HG03135 (cell line): ENCODE measurements at regions not wholly inside any gene's neighbourhood (a gene's known extent, or its start where the extent isn't known, plus 50 kb on each side); places are given as distances from the start of the nearest gene placed in this dataset.

Source experiments
- ATAC-seq: cut with Tn5 transposase; IDR thresholded peaks from one replicate; pipeline ENCODE4 v1.9.1; 2021; ENCODE audit warnings: mild to moderate bottlenecking, moderate library complexity; ENCODE audit not compliant: unreplicated experiment

GRCh38 chr3:127356381-127356780 is 68.5 kb upstream of the PRR20G start:
- ATAC-seq: no peak

GRCh38 chr3:127354761-127355160 is 66.9 kb upstream of the PRR20G start:
- no peak for ATAC-seq

- ATAC-seq: no peak
These were observed 64.8 kb upstream of the PRR20G start for GRCh38 chr3:127352612-127353011.

DNA sequence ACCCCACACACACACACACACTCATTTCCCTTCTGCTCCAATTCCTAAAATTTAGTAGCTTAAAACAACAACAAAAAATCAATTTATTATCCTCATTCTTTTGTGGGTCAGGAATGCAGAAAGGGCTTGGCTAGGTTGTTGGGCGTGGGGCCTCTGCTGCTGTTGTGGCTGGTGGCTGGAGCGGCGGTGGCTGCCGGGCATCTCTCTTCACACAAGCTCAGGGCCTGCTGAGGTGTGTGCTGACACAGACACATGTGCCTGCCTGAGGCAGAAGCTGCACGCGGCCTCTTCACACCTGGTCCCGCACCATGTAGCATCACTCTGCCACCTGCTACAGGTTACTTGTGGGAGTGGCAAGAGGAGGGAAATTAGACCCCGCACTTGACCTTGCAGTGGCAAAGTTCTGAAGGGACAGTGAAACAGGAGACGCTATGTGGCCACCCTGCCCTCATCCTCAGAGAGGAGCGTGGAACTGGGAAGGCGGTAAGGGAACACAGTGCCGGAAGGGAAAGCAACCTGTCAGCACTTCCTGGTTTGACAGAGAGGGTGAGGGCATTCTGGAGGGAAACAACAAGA is 64.0 kb upstream of the PRR20G start:
- no peak for ATAC-seq

- ATAC-seq: no peak
These were observed 63.5 kb upstream of the PRR20G start for GRCh38 chr3:127351321-127351720.

GRCh38 chr3:127350172-127351050 is 62.6 kb upstream of the PRR20G start:
- ATAC-seq: no peak

DNA sequence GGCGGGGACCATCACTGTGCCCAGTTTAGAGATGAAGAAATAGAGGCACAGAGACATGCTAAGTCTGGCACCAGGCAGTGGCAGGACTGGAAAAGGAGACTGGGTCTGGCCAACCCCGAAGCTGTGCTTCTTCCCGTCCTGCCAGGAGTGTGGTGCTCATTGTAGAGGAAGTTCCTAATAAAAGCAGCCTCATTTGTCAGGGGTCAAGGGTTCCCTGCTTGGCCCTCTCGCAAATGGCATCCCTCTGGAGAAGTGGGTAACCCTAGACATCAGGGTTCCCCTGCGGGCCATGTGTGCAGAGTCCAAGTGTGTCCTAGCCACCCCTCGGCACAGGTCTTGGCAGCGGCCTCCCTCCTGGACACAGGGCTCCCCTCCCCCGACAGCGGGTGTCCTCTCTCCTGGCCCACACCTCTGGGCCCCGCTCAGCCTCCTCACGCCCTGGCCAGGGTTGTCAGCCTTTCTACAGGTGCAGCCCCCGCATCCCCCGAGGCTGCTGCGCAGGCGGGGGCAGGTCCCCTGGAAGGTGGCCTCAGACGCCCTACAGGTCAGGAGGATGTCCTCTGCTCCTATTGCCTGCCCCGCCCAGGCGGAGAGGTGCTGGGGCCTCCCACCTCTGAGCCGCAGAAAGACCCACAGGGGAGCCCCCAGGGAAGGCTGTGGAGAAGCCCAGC is 61.8 kb upstream of the PRR20G start:
- ATAC-seq: no peak

DNA sequence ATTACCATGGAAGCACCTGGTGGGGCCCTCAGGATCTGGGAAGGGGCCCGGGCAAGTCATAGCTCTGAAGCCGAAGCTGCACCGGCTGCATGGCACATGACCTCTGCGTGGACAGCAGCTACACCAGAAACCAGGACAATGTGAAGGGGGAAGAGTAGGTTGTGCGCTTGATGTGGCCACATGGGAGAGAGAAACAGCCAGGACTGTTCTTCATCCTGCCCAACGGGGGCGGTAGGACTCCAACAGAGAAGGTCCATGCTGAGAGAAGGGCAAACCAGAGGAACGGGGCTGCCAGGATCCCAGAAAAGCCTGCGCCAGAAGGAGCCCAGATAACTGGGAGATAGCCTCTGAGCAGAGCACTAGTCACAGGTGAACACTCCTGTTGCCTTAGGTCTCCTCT is 54.9 kb upstream of the PRR20G start:
- ATAC-seq: no peak

- no peak for ATAC-seq
These were observed 52.3 kb upstream of the PRR20G start for GRCh38 chr3:127339928-127340861.

DNA sequence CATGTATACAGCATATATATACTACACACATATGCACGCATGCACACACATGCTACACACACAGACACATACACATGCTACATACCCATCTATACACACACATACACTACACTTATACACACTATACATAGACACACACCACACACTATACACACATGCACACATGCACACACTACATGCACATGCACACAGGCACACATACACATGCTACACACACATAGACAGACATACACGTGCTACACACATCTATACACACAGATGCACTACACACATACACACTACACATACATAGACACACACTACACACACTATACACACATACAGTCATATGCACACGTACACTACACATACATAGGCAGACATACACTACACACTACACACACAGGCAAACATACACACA is 51.2 kb upstream of the PRR20G start:
- no peak for ATAC-seq

GRCh38 chr3:127337911-127338531 is 50.2 kb upstream of the PRR20G start:
- ATAC-seq: no peak
